K562 (cell line): ENCODE measurements at regions not wholly inside any gene's neighbourhood (a gene's known extent, or its start where the extent isn't known, plus 50 kb on each side); places are given as distances from the start of the nearest gene placed in this dataset.

Experiments
- ATAC-seq: fragments of 200-7000 bp; cut with Tn5 transposase; 3 replicates; pipeline ENCODE4 v1.9.1; 2020; ENCODE audit warnings: moderate library complexity
- BruUV-seq: library from RNA; stranded (reverse); fragments of 400-500 nt; replicated peaks from 2 replicates; lab custom pipeline; 2021; lab: Mats Ljungman, UMichigan
- CTCF ChIA-PET: fragments of 300-600 bp; formaldehyde crosslinking; extraction: SDS; loops from one replicate; lab custom pipeline; 2021; ENCODE audit warnings: low intra/inter-chr PET ratio; lab: Yijun Ruan, JAX
- POLR2A ChIA-PET: fragments of 300-600, 350-650 bp; sonication (Branson Sonifier 250); formaldehyde crosslinking; extraction: SDS; loops from one replicate; lab custom pipeline; 2021; ENCODE audit warnings: antibody characterized with exemption, inconsistent platforms; lab: Yijun Ruan, JAX
- DNase-seq, 4 experiments: peaks; one replicate each; pipeline versions ENCODE4 v3.0.0 to v3.0.0-alpha.2; 2011 to 2018; ENCODE audit warnings: low spot score in 3 of 4, mixed read lengths in 3 of 4; ENCODE audit errors: extremely low read depth in 1 of 4
- FAIRE-seq: peaks from 2 replicates; lab custom pipeline; 2011; peaks lifted over from hg19 to GRCh38; lab: Jason Lieb, UNC
- H2AFZ ChIP-seq: 2 replicates; pipeline ENCODE4 v1.6.0; 2011; ENCODE audit warnings: low read depth, low read length, control low read depth, inconsistent platforms
- H3K27ac ChIP-seq: fragments of 200-600 bp; 3 replicates; pipeline ENCODE4 v1.8.0; 2011; ENCODE audit warnings: low read depth, mild to moderate bottlenecking, control low read depth, inconsistent platforms, low read length, moderate library complexity, mixed read lengths; ENCODE audit errors: extremely low read depth
- H3K27me3 ChIP-seq, 2 experiments: fragments of 300-600 bp in 1 of 2; 2 replicates in 1 of 2; 3 replicates in 1 of 2; pipeline versions ENCODE4 v1.6.0 to v1.8.0; 2011; ENCODE audit warnings: inconsistent platforms in 2 of 2, low read length in 2 of 2, mild to moderate bottlenecking in 1 of 2, mixed read lengths in 1 of 2, moderate library complexity in 1 of 2; ENCODE audit not compliant: control insufficient read depth in 2 of 2, insufficient read depth in 2 of 2
- H3K36me3 ChIP-seq: fragments of 300-600 bp; 3 replicates; pipeline ENCODE4 v1.8.0; 2011; ENCODE audit warnings: mild to moderate bottlenecking, low read length, inconsistent platforms; ENCODE audit not compliant: control insufficient read depth, insufficient read depth
- H3K4me1 ChIP-seq, 2 experiments: fragments of 200-600 bp in 1 of 2; replicated peaks in 1 of 2; 2 replicates in 1 of 2; 3 replicates in 1 of 2; pipeline versions ENCODE4 v1.5.1 to v1.8.0; 2011; ENCODE audit warnings: inconsistent platforms in 2 of 2, low read length in 2 of 2, mild to moderate bottlenecking in 1 of 2, mixed read lengths in 1 of 2, moderate library complexity in 1 of 2; ENCODE audit not compliant: control insufficient read depth in 2 of 2, insufficient read depth in 2 of 2
- H3K4me2 ChIP-seq: 2 replicates; pipeline ENCODE4 v1.6.1; 2011; ENCODE audit warnings: low read length, control low read depth, inconsistent platforms, mixed read lengths; ENCODE audit not compliant: insufficient read depth
- H3K4me3 ChIP-seq: fragments of 200-600 bp; sonication (generic), shearing (Covaris generic); 2 replicates; pipeline ENCODE4 v1.5.1; 2016; ENCODE audit warnings: control low read depth, inconsistent platforms
- H3K79me2 ChIP-seq: fragments of 200-600 bp; 3 replicates; pipeline ENCODE4 v1.8.0; 2011; ENCODE audit warnings: low read length, inconsistent platforms; ENCODE audit not compliant: control insufficient read depth, insufficient read depth
- H3K9ac ChIP-seq, 2 experiments: 2 replicates each; pipeline versions ENCODE4 v1.6.0 to v1.6.1; 2011; ENCODE audit warnings: low read depth in 2 of 2, low read length in 2 of 2, control low read depth in 1 of 2, inconsistent platforms in 1 of 2, mild to moderate bottlenecking in 1 of 2, mixed read lengths in 1 of 2; ENCODE audit not compliant: insufficient read depth in 1 of 2
- H3K9me1 ChIP-seq: one replicate; pipeline ENCODE4 v1.6.0; 2011; ENCODE audit warnings: inconsistent platforms, mild to moderate bottlenecking, low read length, moderate library complexity; ENCODE audit not compliant: control insufficient read depth, insufficient read depth
- H3K9me3 ChIP-seq: replicated peaks from 2 replicates; pipeline ENCODE4 v1.5.1; 2011; ENCODE audit warnings: low read depth, low read length, inconsistent platforms; ENCODE audit not compliant: control insufficient read depth, insufficient read depth
- H4K20me1 ChIP-seq: replicated peaks from 2 replicates; pipeline ENCODE4 v1.6.1; 2011; ENCODE audit warnings: low read length, inconsistent platforms, mixed read lengths; ENCODE audit not compliant: control insufficient read depth, insufficient read depth
- FOXJ2 ChIP-seq: fragments of 200-800 bp; sonication (Bioruptor generic); IDR thresholded peaks from 2 replicates; pipeline ENCODE4 v1.6.1; 2016; ENCODE audit warnings: missing genetic modification characterization, missing compliant biosample characterization
- NR4A1 ChIP-seq, 2 experiments: fragments of 250-450 bp in 1 of 2; fragments of 450-650 bp in 1 of 2; sonication (Bioruptor Pico) in 1 of 2; IDR thresholded peaks; 2 replicates each; pipeline versions ENCODE4 v1.4.0 to v1.6.1; 2016 to 2020; ENCODE audit warnings: mild to moderate bottlenecking in 2 of 2, missing compliant biosample characterization in 1 of 2, missing genetic modification characterization in 1 of 2, moderate library complexity in 1 of 2
- RAD21 ChIP-seq, 2 experiments: fragments of 250-450 bp in 1 of 2; fragments of 450-650 bp in 1 of 2; sonication (Bioruptor Pico) in 1 of 2; formaldehyde crosslinking in 1 of 2; IDR thresholded peaks in 1 of 2; conservative IDR thresholded peaks in 1 of 2; 2 replicates each; pipeline versions ENCODE4 v1.4.0 to v1.8.0; 2020 to 2022; ENCODE audit warnings: mild to moderate bottlenecking in 2 of 2, moderate library complexity in 1 of 2
- ZBTB11 ChIP-seq, 3 experiments: fragments of 200-800 bp in 1 of 3; fragments of 250-450 bp in 1 of 3; fragments of 450-650 bp in 1 of 3; sonication (Bioruptor Pico) in 1 of 3; sonication (Bioruptor generic) in 1 of 3; formaldehyde crosslinking in 1 of 3; IDR thresholded peaks; 2 replicates each; pipeline versions ENCODE4 v1.6.1 to v1.8.0; 2016 to 2022; ENCODE audit warnings: mild to moderate bottlenecking in 2 of 3, missing genetic modification characterization in 2 of 3, missing compliant biosample characterization in 1 of 3, moderate library complexity in 1 of 3
- ZBTB40 ChIP-seq, 2 experiments: fragments of 450-650 bp in 1 of 2; sonication (generic) in 1 of 2; formaldehyde crosslinking in 1 of 2; IDR thresholded peaks; 2 replicates each; pipeline versions ENCODE4 v1.7.1 to v1.9.0; 2016 to 2022; ENCODE audit warnings: inconsistent platforms in 1 of 2, mild to moderate bottlenecking in 1 of 2, missing genetic modification reagents in 1 of 2
- ZBTB7A ChIP-seq: IDR thresholded peaks from 2 replicates; pipeline ENCODE4 v1.6.1; 2011; ENCODE audit warnings: low read depth, mild to moderate bottlenecking, low read length, moderate library complexity, borderline replicate concordance; ENCODE audit not compliant: control insufficient read depth
- ZEB2 ChIP-seq: fragments of 450-650 bp; IDR thresholded peaks from 2 replicates; pipeline ENCODE4 v1.6.1; 2016
- WGBS: fragments of 100-300 bp; shearing (Covaris generic); methylation state at CpG from one replicate; pipeline ENCODE4 v1.1.6; 2016; ENCODE audit warnings: low coverage, mixed read lengths; ENCODE audit not compliant: insufficient coverage; ENCODE audit errors: missing lambda C conversion rate; 5-methylcytosine and 5-hydroxymethylcytosine counted together
- in situ Hi-C: fragments of 300-500 bp; cut with MboI; formaldehyde crosslinking; loops from 4 replicates; pipeline ENCODE4 v1.15.0; 2018; ENCODE audit warnings: inconsistent platforms, mixed read lengths
- intact Hi-C: fragments of 100-400 bp; cut with micrococcal nuclease; formaldehyde crosslinking; loops from 2 replicates; pipeline ENCODE4 v1.14.2; 2022

- H3K4me1 ChIP-seq, result 0 out of 5 replicates have a peak, but pooled peaks cover 0 to 2% of the 10 kb centered on the region in 2 experiments
- no peaks in the 10 kb centered on the region for H4K20me1 ChIP-seq
- no peaks in the 10 kb centered on the region for H3K36me3 ChIP-seq
- H3K9ac ChIP-seq, result no peak overlapping the region
- H3K27me3 ChIP-seq, result no peaks in the 10 kb centered on the region
- FAIRE-seq, result no peak
- no peak overlapping the region for H3K4me2 ChIP-seq
- H3K79me2 ChIP-seq, result no peaks in the 10 kb centered on the region
- no peak overlapping the region for H2AFZ ChIP-seq
- no peak for ATAC-seq
- CTCF ChIA-PET, result no interaction called here
- intact Hi-C loops, result no loop called here
- WGBS, result 0% methylated on average over 2 of the region's 2 CpGs
- no peak overlapping the region for H3K27ac ChIP-seq
- H3K9me1 ChIP-seq, result no peaks in the 10 kb centered on the region
- POLR2A ChIA-PET, result no interaction called here
- H3K4me3 ChIP-seq, result no peak overlapping the region
- in situ Hi-C loops, result no loop called here
- H3K9me3 ChIP-seq, result no peaks in the 10 kb centered on the region
- no peak for DNase-seq
- BruUV-seq, result no TSS peak
- TF ChIP-seq RAD21 (CRISPR knock-in tag; conservative IDR thresholded peaks at IDR 0.05 in 1 of 2, IDR thresholded peaks at IDR 0.05 in 1 of 2), result no peak
- no peak for TF ChIP-seq ZBTB7A
- no peak for TF ChIP-seq NR4A1 (CRISPR knock-in tag; IDR thresholded peaks at IDR 0.05)
- no peak for TF ChIP-seq NR4A1 (tag; IDR thresholded peaks at IDR 0.05)
- TF ChIP-seq FOXJ2 (tag), result no peak
- no peak for TF ChIP-seq ZBTB11 (CRISPR knock-in tag; IDR thresholded peaks at IDR 0.05)
- no peak for TF ChIP-seq ZBTB40 (IDR thresholded peaks at IDR 0.05)
- no peak for TF ChIP-seq ZBTB40 (CRISPR knock-in tag; IDR thresholded peaks at IDR 0.05)
- no peak for TF ChIP-seq ZEB2
Measured at GRCh38 chr5:44935871-44936270, 127.1 kb downstream of the MRPS30 start.
